Stomach (tissue), 8 donors: ENCODE measurements at regions not wholly inside any gene's neighbourhood (a gene's known extent, or its start where the extent isn't known, plus 50 kb on each side); places are given as distances from the start of the nearest gene placed in this dataset.
A peak's percentile ranks its signal among the peaks of the same experiment; 100 is the strongest.

Experiments used
- DNase-seq, 2 donors: peaks; one replicate each; pipeline versions ENCODE4 v3.0.0 to v3.0.0-alpha.2; 2013 to 2019
- H3K27ac ChIP-seq, 5 donors: fragments of 200-600 bp in 4 of 5; sonication (generic) in 4 of 5; one replicate each; pipeline ENCODE4 v1.5.1; 2013 to 2019; ENCODE audit warnings: mild to moderate bottlenecking in 1 of 5, moderate library complexity in 1 of 5
- H3K27me3 ChIP-seq, 3 donors: fragments of 200-600 bp; sonication (generic); one replicate each; pipeline ENCODE4 v1.5.1; 2017 to 2019; ENCODE audit warnings: mixed run types in 1 of 3
- H3K36me3 ChIP-seq, 4 donors: fragments of 200-600 bp; sonication (generic); 1 replicate in 3 of 4; 2 replicates in 1 of 4; pipeline ENCODE4 v1.5.1; 2016 to 2019
- H3K4me1 ChIP-seq, 4 donors: fragments of 200-600 bp; sonication (generic); one replicate each; pipeline ENCODE4 v1.5.1; 2016 to 2019
- H3K4me3 ChIP-seq, 4 donors: fragments of 200-600 bp; sonication (generic) in 3 of 4; one replicate each; pipeline ENCODE4 v1.5.1; 2016 to 2019; ENCODE audit warnings: mild to moderate bottlenecking in 1 of 4
- H3K9me3 ChIP-seq, 4 donors: fragments of 200-600 bp; sonication (generic); one replicate each; pipeline ENCODE4 v1.5.1; 2016 to 2019
- CTCF ChIP-seq, 7 experiments: fragments of 450-650 bp in 4 of 7; fragments of 200-600 bp in 3 of 7; sonication (generic) in 3 of 7; IDR thresholded peaks; one replicate each; pipeline ENCODE4 v1.5.1; 2016 to 2019; ENCODE audit warnings: antibody characterized with exemption in 7 of 7, control low read depth in 2 of 7, mild to moderate bottlenecking in 1 of 7
- EP300 ChIP-seq: sonication (generic); formaldehyde crosslinking; IDR thresholded peaks from one replicate; pipeline ENCODE4 v1.6.1; 2017; ENCODE audit warnings: antibody characterized with exemption
- POLR2A ChIP-seq, 4 donors: fragments of 450-650 bp; IDR thresholded peaks; one replicate each; pipeline ENCODE4 v1.6.1; 2016; ENCODE audit warnings: antibody characterized with exemption in 4 of 4, control low read depth in 2 of 4, mild to moderate bottlenecking in 1 of 4, moderate library complexity in 1 of 4
- POLR2AphosphoS5 ChIP-seq, 3 donors: sonication (generic); formaldehyde crosslinking; IDR thresholded peaks; one replicate each; pipeline ENCODE4 v1.6.1; 2016; ENCODE audit warnings: antibody characterized with exemption in 3 of 3
- WGBS, 5 donors: extraction: QIAGEN DNeasy Blood & Tissue Kit in 3 of 5; methylation state at CpG; one replicate each; pipeline versions ENCODE4 v1.1.5 to v1.1.7; 2013 to 2018; 5-methylcytosine and 5-hydroxymethylcytosine counted together
- intact Hi-C: fragments of 100-400 bp; cut with DNase I; formaldehyde crosslinking; loops from one replicate; pipeline ENCODE4 v1.15.1; 2023; ENCODE audit warnings: low total_unique reads
- donor health status: healthy with polysubstance abuse.
- donor health status: Bipolar disorder and iron deficiency.
- donor health status: healthy.

GRCh38 chr2:167767830-167768229 is 479.6 kb downstream of the STK39 start:
- DNase-seq: no peak
- H3K27ac ChIP-seq: no peak overlapping the region
- H3K4me3 ChIP-seq: no peak overlapping the region
- no peaks in the 10 kb centered on the region for H3K27me3 ChIP-seq
- H3K9me3 ChIP-seq: peaks cover 0 to 5% (median 0%) of the 10 kb centered on the region in 4 donors
- H3K36me3 ChIP-seq: no peaks in the 10 kb centered on the region
- peaks cover 0 to under 1% (median 0%) of the 10 kb centered on the region in 4 donors for H3K4me1 ChIP-seq
- intact Hi-C loops: no loop called here
- no peak for TF ChIP-seq POLR2AphosphoS5 (IDR thresholded peaks at IDR 0.05)
- no peak for TF ChIP-seq POLR2A (IDR thresholded peaks at IDR 0.05)
- no peak for TF ChIP-seq EP300
- no peak for TF ChIP-seq CTCF (IDR thresholded peaks at IDR 0.05)

GRCh38 chr2:167764772-167765341 is 482.5 kb downstream of the STK39 start:
- 60 to 74% (median 71%) methylated on average over 9 of the region's 9 CpGs for WGBS, 5 donors
- H3K27me3 ChIP-seq: no peaks in the 10 kb centered on the region
- H3K36me3 ChIP-seq: no peaks in the 10 kb centered on the region
- DNase-seq: no peak
- no peak overlapping the region for H3K4me3 ChIP-seq
- H3K27ac ChIP-seq: no peak overlapping the region
- TF ChIP-seq POLR2AphosphoS5 (IDR thresholded peaks at IDR 0.05): no peak
- no peak for TF ChIP-seq EP300
- no peak for TF ChIP-seq CTCF (IDR thresholded peaks at IDR 0.05)
- no peak for TF ChIP-seq POLR2A (IDR thresholded peaks at IDR 0.05)
- intact Hi-C loops: no loop called here
- peaks cover 0 to 13% (median 6%) of the 10 kb centered on the region in 4 donors for H3K4me1 ChIP-seq
- peaks cover 0 to 5% (median 0%) of the 10 kb centered on the region in 4 donors for H3K9me3 ChIP-seq

GRCh38 chr2:167761465-167762136 is 485.8 kb downstream of the STK39 start:
- H3K36me3 ChIP-seq: no peaks in the 10 kb centered on the region
- H3K27me3 ChIP-seq: no peaks in the 10 kb centered on the region
- intact Hi-C loops: no loop called here
- H3K9me3 ChIP-seq: peaks cover 0 to 3% (median 0%) of the 10 kb centered on the region in 4 donors
- no peak for TF ChIP-seq CTCF (IDR thresholded peaks at IDR 0.05)
- TF ChIP-seq POLR2AphosphoS5 (IDR thresholded peaks at IDR 0.05): no peak
- TF ChIP-seq POLR2A (IDR thresholded peaks at IDR 0.05): no peak
- TF ChIP-seq EP300: no peak
- peaks cover 0 to 13% (median 6%) of the 10 kb centered on the region in 4 donors for H3K4me1 ChIP-seq
- H3K27ac ChIP-seq: no peak overlapping the region
- H3K4me3 ChIP-seq: no peak overlapping the region
- peak in 1 of 2 donors; percentile 27 for DNase-seq
- 34 to 57% (median 43%) methylated on average over 3 of the region's 3 CpGs for WGBS, 5 donors

- H3K4me3 ChIP-seq: no peak overlapping the region
- H3K27ac ChIP-seq: no peak overlapping the region
- H3K9me3 ChIP-seq: no peaks in the 10 kb centered on the region
- H3K4me1 ChIP-seq: peaks cover 0 to 13% (median 6%) of the 10 kb centered on the region in 4 donors
- no peaks in the 10 kb centered on the region for H3K36me3 ChIP-seq
- no peaks in the 10 kb centered on the region for H3K27me3 ChIP-seq
- intact Hi-C loops: no loop called here
- 81 to 96% (median 94%) methylated on average over 3 of the region's 3 CpGs for WGBS, 5 donors
- TF ChIP-seq POLR2AphosphoS5 (IDR thresholded peaks at IDR 0.05): no peak
- no peak for TF ChIP-seq EP300
- no peak for TF ChIP-seq POLR2A (IDR thresholded peaks at IDR 0.05)
- no peak for TF ChIP-seq CTCF (IDR thresholded peaks at IDR 0.05)
- no peak for DNase-seq
Observed at GRCh38 chr2:167759531-167759930, 487.9 kb downstream of the STK39 start.
